ENCODE measurements at regions not wholly inside any gene's neighbourhood (a gene's known extent, or its start where the extent isn't known, plus 50 kb on each side); places are given as distances from the start of the nearest gene placed in this dataset.

GRCh38 chr15:53233801-53234200 lies 443.7 kb upstream of the ONECUT1 start:
- POLR2A ChIA-PET: no interaction called here
- Mint-ChIP-seq H3K36me3 (no peaks in the 10 kb centered on the region), H3K4me3 (no peak overlapping the region), H3K27ac (no peak overlapping the region), H3K4me1 (no peaks in the 10 kb centered on the region), H3K27me3 (no peaks in the 10 kb centered on the region), H3K9me3 (no peaks in the 10 kb centered on the region)
- Histone ChIP-seq H3K27ac (ENCODE audit: low read depth, low read length) (no peak overlapping the region), H3K9me3 (ENCODE audit: low read length) (no peaks in the 10 kb centered on the region), H3K27me3 (ENCODE audit: insufficient read depth, low read length, poor library complexity, severe bottlenecking) (no peaks in the 10 kb centered on the region), H3K36me3 (ENCODE audit: insufficient read depth, low read length) (no peaks in the 10 kb centered on the region), H3K4me1 (ENCODE audit: insufficient read depth, low read length) (no peaks in the 10 kb centered on the region), H3K4me3 (ENCODE audit: low read length) (no peak overlapping the region)
- no peak for DNase-seq
- CTCF ChIA-PET: no interaction called here

GRCh38 chr15:53230473-53230872 lies 440.3 kb upstream of the ONECUT1 start:
- Histone ChIP-seq H3K27me3 (ENCODE audit: insufficient read depth, low read length, poor library complexity, severe bottlenecking) (no peaks in the 10 kb centered on the region), H3K27ac (ENCODE audit: low read depth, low read length) (no peak overlapping the region), H3K9me3 (ENCODE audit: low read length) (no peaks in the 10 kb centered on the region), H3K4me3 (ENCODE audit: low read length) (no peak overlapping the region), H3K36me3 (ENCODE audit: insufficient read depth, low read length) (no peaks in the 10 kb centered on the region), H3K4me1 (ENCODE audit: insufficient read depth, low read length) (no peaks in the 10 kb centered on the region)
- Mint-ChIP-seq H3K4me3 (no peak overlapping the region), H3K36me3 (no peaks in the 10 kb centered on the region), H3K27me3 (no peaks in the 10 kb centered on the region), H3K4me1 (no peaks in the 10 kb centered on the region), H3K27ac (no peak overlapping the region), H3K9me3 (no peaks in the 10 kb centered on the region)
- DNase-seq: no peak
- ChIA-PET CTCF (no interaction called here), POLR2A (no interaction called here)

GRCh38 chr15:53226559-53226958 lies 436.4 kb upstream of the ONECUT1 start:
- Histone ChIP-seq H3K4me3 (ENCODE audit: low read length) (no peak overlapping the region), H3K9me3 (ENCODE audit: low read length) (no peaks in the 10 kb centered on the region), H3K27me3 (ENCODE audit: insufficient read depth, low read length, poor library complexity, severe bottlenecking) (no peaks in the 10 kb centered on the region), H3K27ac (ENCODE audit: low read depth, low read length) (no peak overlapping the region), H3K36me3 (ENCODE audit: insufficient read depth, low read length) (no peaks in the 10 kb centered on the region), H3K4me1 (ENCODE audit: insufficient read depth, low read length) (no peaks in the 10 kb centered on the region)
- Mint-ChIP-seq H3K4me1 (no peaks in the 10 kb centered on the region), H3K9me3 (peaks cover 0 to 1% (median 0%) of the 10 kb centered on the region in 5 donors), H3K27ac (no peak overlapping the region), H3K27me3 (no peaks in the 10 kb centered on the region), H3K4me3 (no peak overlapping the region), H3K36me3 (no peaks in the 10 kb centered on the region)
- POLR2A ChIA-PET: no interaction called here
- no peak for DNase-seq
- CTCF ChIA-PET: no interaction called here

DNA sequence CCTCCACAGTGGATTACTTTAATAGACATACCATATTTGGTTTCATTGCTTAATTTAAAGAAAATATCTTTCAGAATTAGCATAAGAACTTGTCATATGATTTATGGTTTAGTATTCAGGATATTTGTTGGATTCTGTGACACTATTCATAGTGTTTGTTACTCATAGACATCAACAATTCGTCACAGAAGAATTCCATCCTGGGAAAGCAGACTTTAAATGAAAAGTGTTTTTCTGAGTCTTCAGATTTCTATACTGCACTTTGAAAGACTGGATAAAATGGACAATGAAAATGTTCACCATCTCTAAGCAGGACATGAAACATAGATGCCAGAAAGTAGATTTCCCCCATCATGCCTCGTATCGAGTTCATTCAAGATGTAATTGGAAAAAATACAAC lies 435.6 kb upstream of the ONECUT1 start:
- no peaks in the 10 kb centered on the region for H3K27me3 Mint-ChIP-seq
- H3K36me3 ChIP-seq (ENCODE audit: insufficient read depth, low read length): no peaks in the 10 kb centered on the region
- no peak overlapping the region for H3K4me3 Mint-ChIP-seq
- H3K27ac ChIP-seq (ENCODE audit: low read depth, low read length): no peak overlapping the region
- no peaks in the 10 kb centered on the region for H3K9me3 ChIP-seq (ENCODE audit: low read length)
- H3K9me3 Mint-ChIP-seq: peaks cover 0 to 1% (median 0%) of the 10 kb centered on the region in 5 donors
- no peaks in the 10 kb centered on the region for H3K4me1 Mint-ChIP-seq
- no peak overlapping the region for H3K4me3 ChIP-seq (ENCODE audit: low read length)
- no peaks in the 10 kb centered on the region for H3K36me3 Mint-ChIP-seq
- no peaks in the 10 kb centered on the region for H3K4me1 ChIP-seq (ENCODE audit: insufficient read depth, low read length)
- no peak overlapping the region for H3K27ac Mint-ChIP-seq
- no peaks in the 10 kb centered on the region for H3K27me3 ChIP-seq (ENCODE audit: insufficient read depth, low read length, poor library complexity, severe bottlenecking)
- ChIA-PET CTCF (no interaction called here), POLR2A (no interaction called here)
- no peak for DNase-seq

DNA sequence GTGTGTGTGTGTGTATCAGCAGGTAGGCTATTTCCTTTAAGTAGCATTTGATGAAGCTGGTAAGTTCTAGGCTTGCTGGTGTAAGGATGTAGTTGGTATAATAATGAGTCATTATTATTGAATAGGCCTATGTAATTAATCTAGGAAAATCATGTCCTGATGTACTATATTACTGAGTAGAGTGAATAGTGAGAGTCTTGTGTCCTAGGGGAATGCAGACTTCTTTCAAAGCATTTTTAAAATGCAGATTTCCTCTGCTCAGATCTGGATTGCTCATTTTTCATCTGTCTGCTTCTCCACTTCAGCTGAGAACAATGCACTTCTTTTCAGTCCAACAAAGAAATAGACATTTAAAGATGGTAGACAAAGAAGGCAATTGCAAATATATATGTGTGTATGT lies 434.2 kb upstream of the ONECUT1 start:
- Mint-ChIP-seq H3K27me3 (no peaks in the 10 kb centered on the region), H3K4me3 (no peak overlapping the region), H3K4me1 (no peaks in the 10 kb centered on the region), H3K36me3 (no peaks in the 10 kb centered on the region), H3K27ac (no peak overlapping the region), H3K9me3 (peaks cover 0 to 1% (median 0%) of the 10 kb centered on the region in 5 donors)
- Histone ChIP-seq H3K27me3 (ENCODE audit: insufficient read depth, low read length, poor library complexity, severe bottlenecking) (no peaks in the 10 kb centered on the region), H3K36me3 (ENCODE audit: insufficient read depth, low read length) (no peaks in the 10 kb centered on the region), H3K4me1 (ENCODE audit: insufficient read depth, low read length) (no peaks in the 10 kb centered on the region), H3K9me3 (ENCODE audit: low read length) (no peaks in the 10 kb centered on the region), H3K4me3 (ENCODE audit: low read length) (no peak overlapping the region), H3K27ac (ENCODE audit: low read depth, low read length) (no peak overlapping the region)
- no peak for DNase-seq
- POLR2A ChIA-PET: no interaction called here
- CTCF ChIA-PET: no interaction called here

- H3K9me3 Mint-ChIP-seq: peaks cover 0 to 1% (median 0%) of the 10 kb centered on the region in 5 donors
- ChIA-PET CTCF (no interaction called here), POLR2A (no interaction called here)
- Histone ChIP-seq H3K27me3 (ENCODE audit: insufficient read depth, low read length, poor library complexity, severe bottlenecking) (no peaks in the 10 kb centered on the region), H3K4me1 (ENCODE audit: insufficient read depth, low read length) (no peaks in the 10 kb centered on the region), H3K4me3 (ENCODE audit: low read length) (no peak overlapping the region), H3K36me3 (ENCODE audit: insufficient read depth, low read length) (no peaks in the 10 kb centered on the region), H3K9me3 (ENCODE audit: low read length) (no peaks in the 10 kb centered on the region), H3K27ac (ENCODE audit: low read depth, low read length) (no peak overlapping the region)
- H3K27ac Mint-ChIP-seq: no peak overlapping the region
- no peaks in the 10 kb centered on the region for H3K36me3 Mint-ChIP-seq
- H3K4me3 Mint-ChIP-seq: no peak overlapping the region
- H3K4me1 Mint-ChIP-seq: no peaks in the 10 kb centered on the region
- DNase-seq: no peak
- no peaks in the 10 kb centered on the region for H3K27me3 Mint-ChIP-seq
These were observed 433.7 kb upstream of the ONECUT1 start for GRCh38 chr15:53223815-53224214.

- Histone ChIP-seq H3K9me3 (ENCODE audit: low read length) (no peaks in the 10 kb centered on the region), H3K36me3 (ENCODE audit: insufficient read depth, low read length) (no peaks in the 10 kb centered on the region), H3K4me3 (ENCODE audit: low read length) (no peak overlapping the region), H3K27me3 (ENCODE audit: insufficient read depth, low read length, poor library complexity, severe bottlenecking) (no peaks in the 10 kb centered on the region), H3K27ac (ENCODE audit: low read depth, low read length) (no peak overlapping the region), H3K4me1 (ENCODE audit: insufficient read depth, low read length) (no peaks in the 10 kb centered on the region)
- ChIA-PET POLR2A (no interaction called here), CTCF (no interaction called here)
- Mint-ChIP-seq H3K36me3 (no peaks in the 10 kb centered on the region), H3K9me3 (peaks cover 0 to 5% (median 0%) of the 10 kb centered on the region in 5 donors), H3K4me3 (no peak overlapping the region), H3K27me3 (no peaks in the 10 kb centered on the region), H3K4me1 (no peaks in the 10 kb centered on the region), H3K27ac (no peak overlapping the region)
- no peak for DNase-seq
These were observed 428.8 kb upstream of the ONECUT1 start for GRCh38 chr15:53218666-53219580.

GRCh38 chr15:53216036-53216435 lies 425.9 kb upstream of the ONECUT1 start:
- POLR2A ChIA-PET: no interaction called here
- Mint-ChIP-seq H3K36me3 (no peaks in the 10 kb centered on the region), H3K27me3 (no peaks in the 10 kb centered on the region), H3K4me1 (no peaks in the 10 kb centered on the region), H3K27ac (no peak overlapping the region), H3K9me3 (peaks cover 0 to 5% (median 0%) of the 10 kb centered on the region in 5 donors), H3K4me3 (no peak overlapping the region)
- CTCF ChIA-PET: no interaction called here
- no peaks in the 10 kb centered on the region for H3K4me1 ChIP-seq (ENCODE audit: insufficient read depth, low read length)
- no peaks in the 10 kb centered on the region for H3K27me3 ChIP-seq (ENCODE audit: insufficient read depth, low read length, poor library complexity, severe bottlenecking)
- no peak overlapping the region for H3K27ac ChIP-seq (ENCODE audit: low read depth, low read length)
- no peak for DNase-seq
- no peak overlapping the region for H3K4me3 ChIP-seq (ENCODE audit: low read length)
- no peaks in the 10 kb centered on the region for H3K9me3 ChIP-seq (ENCODE audit: low read length)
- no peaks in the 10 kb centered on the region for H3K36me3 ChIP-seq (ENCODE audit: insufficient read depth, low read length)

All from CD8-positive, alpha-beta memory T cell (primary cell).